T-helper 17 cell (primary cell): ENCODE measurements at regions not wholly inside any gene's neighbourhood (a gene's known extent, or its start where the extent isn't known, plus 50 kb on each side); places are given as distances from the start of the nearest gene placed in this dataset.
"Not testable (repeated sequence)": the region's sequence is repeated elsewhere in the genome, so short reads cannot be mapped to it uniquely, and the experiment has no call there.

Source experiments
- ATAC-seq: fragments of 150-1000 bp; cut with Tn5 transposase; 2 replicates; pipeline ENCODE4 v1.10.0; 2021; ENCODE audit warnings: mild to moderate bottlenecking, moderate library complexity
- DNase-seq, 3 donors: peaks; one replicate each; pipeline versions ENCODE4 v3.0.0 to v3.0.0-alpha.2; 2020 to 2021
- H3K9me3 ChIP-seq: one replicate; pipeline ENCODE4 v1.7.0; 2013; ENCODE audit warnings: low read length, mild to moderate bottlenecking; ENCODE audit not compliant: control insufficient read depth, poor library complexity, severe bottlenecking
- H3K27ac Mint-ChIP-seq: one replicate; pipeline ENCODE4 v1.8.0; 2022; ENCODE audit warnings: mild to moderate bottlenecking, moderate library complexity, mixed read lengths
- H3K27me3 Mint-ChIP-seq: one replicate; pipeline ENCODE4 v1.8.0; 2022; ENCODE audit warnings: mixed read lengths
- H3K36me3 Mint-ChIP-seq: one replicate; pipeline ENCODE4 v1.8.0; 2022; ENCODE audit warnings: low read depth, mixed read lengths
- H3K4me1 Mint-ChIP-seq: one replicate; pipeline ENCODE4 v1.8.0; 2022; ENCODE audit warnings: mild to moderate bottlenecking, mixed read lengths
- H3K4me3 Mint-ChIP-seq: one replicate; pipeline ENCODE4 v1.8.0; 2022; ENCODE audit warnings: mild to moderate bottlenecking, moderate library complexity, mixed read lengths

DNA sequence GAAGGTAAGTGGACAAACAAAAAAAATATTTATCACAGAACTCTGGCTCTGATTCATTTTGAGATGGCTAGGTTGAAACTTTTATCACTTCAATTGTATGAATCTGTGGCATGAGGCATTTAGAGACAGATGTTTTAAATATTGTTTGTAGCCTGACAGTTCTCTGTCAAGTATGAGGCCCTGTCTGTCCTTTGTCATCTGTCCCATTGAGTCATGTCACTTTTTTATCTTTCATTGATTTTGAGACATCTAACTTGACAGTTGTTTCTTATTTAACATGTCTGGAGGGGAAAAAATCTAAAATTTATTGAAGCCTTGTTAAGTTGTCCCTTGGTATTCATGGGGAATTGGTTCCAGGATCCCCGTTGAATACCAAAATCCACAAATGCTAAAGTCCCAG is 829.5 kb downstream of the FSCB start:
- Mint-ChIP-seq H3K27ac (no peak overlapping the region), H3K36me3 (no peaks in the 10 kb centered on the region), H3K4me1 (no peaks in the 10 kb centered on the region), H3K4me3 (no peak overlapping the region), H3K27me3 (no peaks in the 10 kb centered on the region)
- ATAC-seq (no peak), DNase-seq (no peak)
- no peaks in the 10 kb centered on the region for H3K9me3 ChIP-seq

DNA sequence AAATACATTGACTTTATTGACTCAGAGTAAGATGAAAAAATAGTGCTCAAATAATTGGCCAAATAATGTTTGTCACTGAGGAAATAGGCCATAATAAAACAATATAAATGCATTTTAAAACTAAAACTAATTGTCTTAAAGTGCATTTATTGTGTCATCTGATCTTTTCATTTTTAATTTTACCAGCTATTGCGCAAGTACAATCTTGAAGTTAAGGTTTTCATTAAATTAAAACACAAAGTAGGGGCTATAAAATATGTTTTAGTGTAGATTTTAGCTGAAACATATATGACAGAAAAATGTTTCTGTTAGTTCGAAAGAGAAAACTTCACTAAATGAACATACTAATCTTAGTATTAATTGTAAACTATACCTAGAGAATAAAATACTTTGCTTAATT is 832.8 kb downstream of the FSCB start:
- no peak for ATAC-seq
- no peaks in the 10 kb centered on the region for H3K36me3 Mint-ChIP-seq
- no peaks in the 10 kb centered on the region for H3K9me3 ChIP-seq
- no peaks in the 10 kb centered on the region for H3K27me3 Mint-ChIP-seq
- DNase-seq = no peak
- no peak overlapping the region for H3K4me3 Mint-ChIP-seq
- no peak overlapping the region for H3K27ac Mint-ChIP-seq
- H3K4me1 Mint-ChIP-seq = no peaks in the 10 kb centered on the region

DNA sequence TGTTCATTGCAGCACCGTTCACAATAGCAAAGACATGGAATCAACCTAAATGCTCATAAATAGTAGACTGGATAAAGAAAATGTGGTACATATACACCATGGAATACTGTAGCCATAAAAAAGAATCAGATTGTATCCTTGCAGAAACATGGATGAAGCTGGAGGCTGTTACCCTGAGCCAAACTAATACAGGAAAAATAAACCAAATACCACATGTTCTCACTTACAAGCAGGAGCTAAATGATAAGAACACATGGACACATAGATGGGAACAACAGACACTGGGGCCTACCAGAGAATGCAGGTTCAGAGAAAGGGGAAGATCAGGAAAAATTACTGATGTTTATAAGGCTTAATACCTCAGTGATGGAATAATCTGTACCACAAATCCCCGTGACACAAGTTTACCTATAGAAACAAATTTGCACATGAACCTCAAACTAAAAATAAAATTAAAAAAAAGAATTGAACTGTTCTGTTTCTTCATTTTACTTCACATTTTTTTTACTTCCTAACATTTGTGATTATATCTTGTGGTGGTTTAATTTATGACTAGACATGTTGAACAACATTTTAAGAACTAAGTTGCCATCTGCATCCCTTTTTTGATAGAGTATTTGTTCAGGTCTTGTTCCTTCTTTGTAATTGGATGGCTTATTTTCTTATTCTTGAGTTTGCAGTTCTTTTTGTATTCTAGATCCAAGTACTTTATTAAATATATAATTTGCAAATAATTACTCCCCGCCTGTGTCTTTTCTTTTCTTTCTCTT is 835.2 kb downstream of the FSCB start:
- no peak for ATAC-seq
- Mint-ChIP-seq H3K4me1 (no peaks in the 10 kb centered on the region), H3K4me3 (no peak overlapping the region), H3K27me3 (no peaks in the 10 kb centered on the region), H3K27ac (no peak overlapping the region), H3K36me3 (no peaks in the 10 kb centered on the region)
- H3K9me3 ChIP-seq = no peaks in the 10 kb centered on the region
- DNase-seq = no peak

DNA sequence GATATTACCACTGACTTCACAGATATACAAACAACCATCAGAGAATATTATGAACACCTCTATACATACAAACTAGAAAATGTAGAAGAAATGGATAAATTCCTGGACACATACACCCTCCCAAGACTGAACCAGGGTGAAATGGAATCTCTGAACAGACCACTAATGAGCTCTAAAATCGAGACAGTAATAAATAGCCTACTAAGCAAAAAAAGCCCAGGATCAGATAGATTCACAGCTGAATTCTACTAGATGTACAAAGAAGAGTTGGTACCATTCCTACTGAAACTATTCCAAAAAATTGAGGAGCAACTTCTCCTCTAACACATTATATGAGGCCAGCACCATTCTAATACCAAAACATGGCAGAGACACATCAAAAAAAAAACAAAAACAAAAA is 837.7 kb downstream of the FSCB start:
- DNase-seq = no peak
- ATAC-seq = no peak
- H3K27me3 Mint-ChIP-seq = no peaks in the 10 kb centered on the region
- H3K27ac Mint-ChIP-seq = no peak overlapping the region
- H3K4me3 Mint-ChIP-seq = no peak overlapping the region
- no peaks in the 10 kb centered on the region for H3K9me3 ChIP-seq
- no peaks in the 10 kb centered on the region for H3K4me1 Mint-ChIP-seq
- H3K36me3 Mint-ChIP-seq = no peaks in the 10 kb centered on the region

DNA sequence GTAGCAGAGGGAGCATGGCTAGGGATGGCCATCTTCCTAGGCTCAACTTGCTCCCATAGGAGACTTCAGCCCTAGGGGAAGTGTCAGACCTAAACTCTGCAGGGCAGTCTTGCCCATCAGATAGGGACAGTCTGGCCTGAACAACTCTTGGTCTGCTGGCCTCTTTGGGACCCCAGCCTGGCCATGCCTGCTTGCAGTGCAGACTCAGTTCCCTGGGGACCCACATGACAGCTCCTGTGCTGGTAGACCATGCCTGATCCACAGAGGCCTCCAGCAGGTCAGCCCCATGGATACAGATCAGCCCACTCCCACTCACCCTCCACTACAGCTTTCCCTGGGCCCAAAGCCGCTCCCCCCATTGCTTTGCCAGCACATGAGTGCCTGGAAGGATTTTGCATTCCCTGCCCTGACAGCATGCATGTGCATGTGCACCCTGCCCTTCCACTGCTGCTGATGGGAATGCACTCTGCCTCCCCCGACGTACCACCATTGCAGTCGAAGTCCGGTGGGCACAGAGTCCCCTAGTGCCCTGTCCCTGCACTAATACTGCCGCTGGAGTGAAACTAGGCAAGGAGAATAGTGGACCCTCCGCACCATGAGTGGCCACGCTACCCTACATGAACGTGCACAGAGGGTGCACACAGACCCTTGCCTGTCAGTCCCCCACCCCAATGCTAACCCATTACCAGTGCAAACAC is 841.4 kb downstream of the FSCB start:
- no peaks in the 10 kb centered on the region for H3K9me3 ChIP-seq
- H3K4me1 Mint-ChIP-seq = no peaks in the 10 kb centered on the region
- ATAC-seq (no peak), DNase-seq (no peak)
- no peaks in the 10 kb centered on the region for H3K36me3 Mint-ChIP-seq
- H3K4me3 Mint-ChIP-seq = no peak overlapping the region
- no peaks in the 10 kb centered on the region for H3K27me3 Mint-ChIP-seq
- H3K27ac Mint-ChIP-seq = no peak overlapping the region

- not testable (repeated sequence) for H3K9me3 ChIP-seq, H3K27me3 Mint-ChIP-seq, DNase-seq, ATAC-seq, H3K4me3 Mint-ChIP-seq, H3K4me1 Mint-ChIP-seq, H3K27ac Mint-ChIP-seq, H3K36me3 Mint-ChIP-seq
These were observed 851.9 kb downstream of the FSCB start for GRCh38 chr14:43655194-43655593.

DNA sequence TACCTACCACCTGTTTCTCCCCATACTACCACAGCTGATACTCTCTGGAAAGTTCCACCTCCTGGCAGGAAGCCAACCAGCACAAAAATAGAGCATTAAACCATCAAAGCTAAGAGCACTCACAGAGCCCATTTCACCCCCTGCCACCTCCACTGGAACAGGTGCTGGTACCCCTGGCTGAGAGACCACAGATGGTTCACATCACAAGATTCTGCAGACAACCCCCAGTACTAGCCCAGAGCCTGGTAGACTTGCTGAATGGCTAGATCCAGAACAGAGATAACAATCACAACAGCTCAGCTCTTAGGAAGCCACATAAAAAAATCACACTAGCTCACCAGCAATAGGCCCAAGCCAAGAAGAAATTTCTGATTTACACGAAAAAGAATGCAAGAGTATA is 855.2 kb downstream of the FSCB start:
- H3K4me3 Mint-ChIP-seq = no peak overlapping the region
- DNase-seq (no peak), ATAC-seq (no peak)
- H3K4me1 Mint-ChIP-seq = no peaks in the 10 kb centered on the region
- H3K27ac Mint-ChIP-seq = no peak overlapping the region
- no peaks in the 10 kb centered on the region for H3K27me3 Mint-ChIP-seq
- H3K9me3 ChIP-seq = peaks cover 5% of the 10 kb centered on the region
- no peaks in the 10 kb centered on the region for H3K36me3 Mint-ChIP-seq

GRCh38 chr14:43651185-43651787 is 855.8 kb downstream of the FSCB start:
- Mint-ChIP-seq H3K36me3 (no peaks in the 10 kb centered on the region), H3K27me3 (no peaks in the 10 kb centered on the region), H3K4me1 (no peaks in the 10 kb centered on the region), H3K4me3 (no peak overlapping the region), H3K27ac (no peak overlapping the region)
- ATAC-seq (no peak), DNase-seq (no peak)
- peaks cover 5% of the 10 kb centered on the region for H3K9me3 ChIP-seq

DNA sequence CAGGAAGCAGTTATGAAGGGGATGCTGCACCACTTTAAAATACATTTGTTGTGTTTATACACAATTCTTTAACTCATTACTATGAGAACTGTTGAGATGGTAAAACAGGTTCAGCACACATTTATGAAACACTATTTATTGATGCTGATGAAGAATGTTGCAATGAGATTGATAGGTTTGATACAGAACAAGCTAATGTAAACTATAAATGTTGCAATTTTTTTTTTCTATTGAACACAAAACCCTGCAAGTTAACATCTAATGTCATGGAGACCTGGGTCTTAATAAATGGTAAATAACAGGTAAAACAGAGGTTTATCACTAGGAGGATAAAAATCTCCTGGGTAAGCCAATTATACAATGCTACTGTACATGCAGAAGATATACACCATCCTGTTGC is 857.6 kb downstream of the FSCB start:
- Mint-ChIP-seq H3K36me3 (no peaks in the 10 kb centered on the region), H3K4me3 (no peak overlapping the region), H3K4me1 (no peaks in the 10 kb centered on the region), H3K27me3 (no peaks in the 10 kb centered on the region), H3K27ac (no peak overlapping the region)
- ATAC-seq = no peak
- no peak for DNase-seq
- H3K9me3 ChIP-seq = peaks cover 5% of the 10 kb centered on the region

DNA sequence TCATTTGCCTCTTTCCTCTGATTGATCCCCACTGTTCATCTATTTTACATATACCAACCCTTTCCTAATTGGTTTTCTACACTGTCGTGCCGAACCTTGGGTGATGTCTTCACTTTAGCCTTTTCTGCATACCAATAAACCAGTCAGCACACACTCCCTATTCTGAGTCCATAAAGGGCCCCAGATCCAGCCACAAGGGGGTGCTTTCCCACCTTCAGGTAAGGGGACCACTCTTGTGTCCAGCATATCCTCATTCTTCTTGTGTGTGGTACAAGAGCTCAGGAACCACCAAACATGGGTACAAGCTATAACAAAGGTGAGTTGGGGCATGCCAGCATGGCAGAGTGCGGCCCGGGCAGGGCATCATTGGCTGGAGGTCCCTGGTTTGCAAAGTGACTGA is 859.8 kb downstream of the FSCB start:
- H3K36me3 Mint-ChIP-seq = no peaks in the 10 kb centered on the region
- no peaks in the 10 kb centered on the region for H3K9me3 ChIP-seq
- no peaks in the 10 kb centered on the region for H3K4me1 Mint-ChIP-seq
- DNase-seq (no peak), ATAC-seq (no peak)
- H3K27me3 Mint-ChIP-seq = no peaks in the 10 kb centered on the region
- H3K27ac Mint-ChIP-seq = no peak overlapping the region
- H3K4me3 Mint-ChIP-seq = no peak overlapping the region

GRCh38 chr14:43640718-43641267 is 866.3 kb downstream of the FSCB start:
- no peaks in the 10 kb centered on the region for H3K36me3 Mint-ChIP-seq
- ATAC-seq = no peak
- H3K4me1 Mint-ChIP-seq = no peaks in the 10 kb centered on the region

GRCh38 chr14:43625294-43625693 is 881.8 kb downstream of the FSCB start:
- H3K36me3 Mint-ChIP-seq = no peaks in the 10 kb centered on the region
- ATAC-seq = no peak
- no peaks in the 10 kb centered on the region for H3K4me1 Mint-ChIP-seq

More at GRCh38 chr14:43640718-43641267, 866.3 kb downstream of the FSCB start:
- Mint-ChIP-seq H3K4me3 (no peak overlapping the region), H3K27ac (no peak overlapping the region), H3K27me3 (no peaks in the 10 kb centered on the region)
- no peak for DNase-seq
- no peaks in the 10 kb centered on the region for H3K9me3 ChIP-seq

GRCh38 chr14:43621282-43621681 is 885.8 kb downstream of the FSCB start:
- no peaks in the 10 kb centered on the region for H3K36me3 Mint-ChIP-seq
- no peak overlapping the region for H3K27ac Mint-ChIP-seq
- H3K4me1 Mint-ChIP-seq = no peaks in the 10 kb centered on the region
- H3K4me3 Mint-ChIP-seq = no peak overlapping the region
- H3K27me3 Mint-ChIP-seq = no peaks in the 10 kb centered on the region
- no peak for DNase-seq
- no peaks in the 10 kb centered on the region for H3K9me3 ChIP-seq
- no peak for ATAC-seq

More at GRCh38 chr14:43625294-43625693, 881.8 kb downstream of the FSCB start:
- no peak overlapping the region for H3K27ac Mint-ChIP-seq
- no peak overlapping the region for H3K4me3 Mint-ChIP-seq
- H3K9me3 ChIP-seq = no peaks in the 10 kb centered on the region
- DNase-seq = no peak
- H3K27me3 Mint-ChIP-seq = no peaks in the 10 kb centered on the region
